ENCODE measurements at regions not wholly inside any gene's neighbourhood (a gene's known extent, or its start where the extent isn't known, plus 50 kb on each side); places are given as distances from the start of the nearest gene placed in this dataset.

- TF ChIP-seq CTCF (IDR thresholded peaks at IDR 0.05): no peak
- Histone ChIP-seq H3K9me3 (no peaks in the 10 kb centered on the region), H3K27ac (no peak overlapping the region), H3K4me1 (no peaks in the 10 kb centered on the region), H3K27me3 (no peaks in the 10 kb centered on the region), H3K4me3 (no peak overlapping the region), H3K36me3 (no peaks in the 10 kb centered on the region)
- ATAC-seq (no peak), FAIRE-seq (no peak), DNase-seq (no peak)
- intact Hi-C loops (cut with DNase I): no loop called here
- WGBS, 2 donors: 83 to 88% methylated on average over 2 of the region's 2 CpGs
Observed at GRCh38 chr1:218980881-218981280, 192.8 kb upstream of the LYPLAL1 start.

GRCh38 chr1:218982482-218982881 lies 191.2 kb upstream of the LYPLAL1 start:
- Histone ChIP-seq H3K27me3 (no peaks in the 10 kb centered on the region), H3K27ac (no peak overlapping the region), H3K4me3 (no peak overlapping the region), H3K9me3 (no peaks in the 10 kb centered on the region), H3K4me1 (no peaks in the 10 kb centered on the region), H3K36me3 (no peaks in the 10 kb centered on the region)
- 53% methylated on average over 6 of the region's 6 CpGs for WGBS, 2 donors
- FAIRE-seq: no peak
- peak in 1 of 6 donors; percentile 49 for DNase-seq
- no peak for TF ChIP-seq CTCF (IDR thresholded peaks at IDR 0.05)
- intact Hi-C loops (cut with DNase I): no loop called here
- peak in 1 of 4 donors; percentile 36 for ATAC-seq

DNA sequence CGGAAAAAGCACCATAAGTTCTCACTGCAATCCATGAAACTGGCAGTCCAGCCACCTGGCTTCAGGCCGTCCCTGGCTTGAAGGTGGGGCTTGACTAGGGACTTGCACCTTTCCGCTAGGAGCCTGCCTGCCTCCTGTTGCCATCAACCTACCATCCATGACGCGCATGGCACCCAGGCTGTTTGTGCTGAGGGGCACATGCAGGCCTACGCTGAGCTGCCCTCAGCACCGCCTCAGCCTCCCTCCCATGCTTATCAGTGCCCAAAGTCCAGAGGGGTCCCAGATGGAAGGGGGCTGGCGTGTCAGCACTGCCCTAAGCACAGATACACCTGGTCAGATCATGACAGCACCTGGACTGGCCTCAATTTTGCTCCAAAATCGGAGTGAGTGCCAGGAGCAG lies 190.2 kb upstream of the LYPLAL1 start:
- DNase-seq: peak in 1 of 6 donors; percentile 46
- 84 to 94% methylated on average over 9 of the region's 9 CpGs for WGBS, 2 donors
- Histone ChIP-seq H3K27ac (no peak overlapping the region), H3K9me3 (no peaks in the 10 kb centered on the region), H3K27me3 (no peaks in the 10 kb centered on the region), H3K4me3 (no peak overlapping the region), H3K36me3 (no peaks in the 10 kb centered on the region), H3K4me1 (no peaks in the 10 kb centered on the region)
- no peak for FAIRE-seq
- intact Hi-C loops (cut with DNase I): no loop called here
- no peak for TF ChIP-seq CTCF (IDR thresholded peaks at IDR 0.05)
- ATAC-seq: no peak

- DNase-seq (peak in 1 of 6 donors; percentile 19), ATAC-seq (no peak), FAIRE-seq (no peak)
- TF ChIP-seq CTCF (IDR thresholded peaks at IDR 0.05): no peak
- 80 to 94% methylated on average over 4 of the region's 4 CpGs for WGBS, 2 donors
- Histone ChIP-seq H3K27me3 (no peaks in the 10 kb centered on the region), H3K4me3 (no peak overlapping the region), H3K36me3 (no peaks in the 10 kb centered on the region), H3K27ac (no peak overlapping the region), H3K9me3 (no peaks in the 10 kb centered on the region), H3K4me1 (no peaks in the 10 kb centered on the region)
- intact Hi-C loops (cut with DNase I): no loop called here
Observed at GRCh38 chr1:218983848-218984247, 189.8 kb upstream of the LYPLAL1 start.

GRCh38 chr1:218985424-218985984 lies 188.2 kb upstream of the LYPLAL1 start:
- no peak for TF ChIP-seq CTCF (IDR thresholded peaks at IDR 0.05)
- H3K27ac ChIP-seq: no peak overlapping the region
- ATAC-seq: peak in 2 of 4 donors; percentile 67 to 89
- no peak overlapping the region for H3K4me3 ChIP-seq
- H3K9me3 ChIP-seq: no peaks in the 10 kb centered on the region
- H3K4me1 ChIP-seq: no peaks in the 10 kb centered on the region
- DNase-seq: peak in 2 of 6 donors; percentile 7 to 18
- intact Hi-C loops (cut with DNase I): no loop called here
- H3K27me3 ChIP-seq: no peaks in the 10 kb centered on the region
- no peaks in the 10 kb centered on the region for H3K36me3 ChIP-seq
- WGBS, 2 donors: 6 to 9% methylated on average over 2 of the region's 2 CpGs
- no peak for FAIRE-seq

Data from pancreas (tissue), 10 donors.